DOHH2 (cell line): ENCODE measurements at regions not wholly inside any gene's neighbourhood (a gene's known extent, or its start where the extent isn't known, plus 50 kb on each side); places are given as distances from the start of the nearest gene placed in this dataset.

Experiments used
- H3F3A ChIP-seq: fragments of 200-600 bp; sonication (generic), shearing (Covaris generic); 2 replicates; pipeline ENCODE4 v1.6.0; 2016; ENCODE audit warnings: antibody characterized with exemption, mild to moderate bottlenecking; ENCODE audit not compliant: control insufficient read depth, insufficient read depth
- H3K27ac ChIP-seq: fragments of 200-600 bp; sonication (generic); 2 replicates; pipeline ENCODE4 v1.5.1; 2014; ENCODE audit warnings: low read depth, mild to moderate bottlenecking, low read length, moderate library complexity
- H3K27me3 ChIP-seq: fragments of 200-600 bp; sonication (generic); 2 replicates; pipeline ENCODE4 v1.6.1; 2014; ENCODE audit warnings: mild to moderate bottlenecking, low read length, mixed read lengths; ENCODE audit not compliant: control insufficient read depth
- H3K36me3 ChIP-seq: fragments of 200-600 bp; sonication (generic); 2 replicates; pipeline ENCODE4 v1.6.1; 2014; ENCODE audit warnings: mild to moderate bottlenecking, low read length, moderate library complexity, mixed read lengths; ENCODE audit not compliant: control insufficient read depth
- H3K4me1 ChIP-seq: fragments of 200-600 bp; sonication (generic); 2 replicates; pipeline ENCODE4 v1.6.1; 2014; ENCODE audit warnings: mild to moderate bottlenecking, low read length, mixed read lengths; ENCODE audit not compliant: control insufficient read depth
- H3K4me2 ChIP-seq: fragments of 200-600 bp; sonication (generic); 2 replicates; pipeline ENCODE4 v1.6.0; 2014; ENCODE audit warnings: mild to moderate bottlenecking, low read length, moderate library complexity
- H3K4me3 ChIP-seq: fragments of 200-600 bp; sonication (generic); 2 replicates; pipeline ENCODE4 v1.5.1; 2014; ENCODE audit warnings: mild to moderate bottlenecking, low read length, mixed read lengths
- H3K79me2 ChIP-seq: fragments of 200-600 bp; sonication (generic); 2 replicates; pipeline ENCODE4 v1.6.1; 2014; ENCODE audit warnings: mild to moderate bottlenecking, low read length, mixed read lengths; ENCODE audit not compliant: control insufficient read depth
- H3K9me2 ChIP-seq: fragments of 200-600 bp; sonication (generic); replicated peaks from 2 replicates; pipeline ENCODE4 v1.6.1; 2014; ENCODE audit warnings: mild to moderate bottlenecking, low read length, mixed read lengths; ENCODE audit not compliant: control insufficient read depth
- H3K9me3 ChIP-seq: fragments of 200-600 bp; sonication (generic); 2 replicates; pipeline ENCODE4 v1.6.1; 2014; ENCODE audit warnings: antibody characterized with exemption, low read length, mixed read lengths; ENCODE audit not compliant: control insufficient read depth, insufficient read depth
- H4K20me1 ChIP-seq: fragments of 200-600 bp; sonication (generic); 2 replicates; pipeline ENCODE4 v1.6.0; 2014; ENCODE audit warnings: low read depth, mild to moderate bottlenecking, antibody characterized with exemption, low read length, moderate library complexity; ENCODE audit not compliant: control insufficient read depth, insufficient read depth
- CTCF ChIP-seq: fragments of 200-600 bp; sonication (generic); IDR thresholded peaks from one replicate; pipeline ENCODE4 v1.5.1; 2014; ENCODE audit warnings: antibody characterized with exemption, mild to moderate bottlenecking, low read depth, low read length; ENCODE audit not compliant: poor library complexity, severe bottlenecking
- EZH2phosphoT487 ChIP-seq: fragments of 200-600 bp; sonication (generic); IDR thresholded peaks from 2 replicates; pipeline ENCODE4 v1.6.1; 2017; ENCODE audit warnings: borderline replicate concordance, mild to moderate bottlenecking, antibody characterized with exemption, low read length, moderate library complexity, mixed read lengths

- Histone ChIP-seq H3K9me3 (no peaks in the 10 kb centered on the region; the same call in 1 of the 2 replicates), H3K36me3 (no peaks in the 10 kb centered on the region), H3K27me3 (no peaks in the 10 kb centered on the region), H3K4me1 (no peaks in the 10 kb centered on the region), H3K27ac (no peak overlapping the region), H3K9me2 (no peaks in the 10 kb centered on the region), H3F3A (no peaks in the 10 kb centered on the region), H4K20me1 (no peaks in the 10 kb centered on the region), H3K79me2 (no peaks in the 10 kb centered on the region), H3K4me2 (no peak overlapping the region), H3K4me3 (no peak overlapping the region)
- no peak for TF ChIP-seq CTCF
- no peak for TF ChIP-seq EZH2phosphoT487
These were observed 1468.1 kb upstream of the WWC1 start for GRCh38 chr5:166823360-166823759.

- H3K27ac ChIP-seq: no peak overlapping the region
- H3K27me3 ChIP-seq: no peaks in the 10 kb centered on the region
- no peak overlapping the region for H3K4me3 ChIP-seq
- no peaks in the 10 kb centered on the region for H3K4me1 ChIP-seq
- H3K9me2 ChIP-seq: no peaks in the 10 kb centered on the region
- TF ChIP-seq CTCF (no peak), EZH2phosphoT487 (no peak)
- no peaks in the 10 kb centered on the region for H3K36me3 ChIP-seq
- H3K9me3 ChIP-seq: no peaks in the 10 kb centered on the region
- H3K4me2 ChIP-seq: no peak overlapping the region
- H4K20me1 ChIP-seq: no peaks in the 10 kb centered on the region
- H3F3A ChIP-seq: no peaks in the 10 kb centered on the region
- no peaks in the 10 kb centered on the region for H3K79me2 ChIP-seq
These were observed 1457.2 kb upstream of the WWC1 start for GRCh38 chr5:166834246-166834645.

GRCh38 chr5:166845044-166845443 is 1446.4 kb upstream of the WWC1 start:
- H3K9me3 ChIP-seq: no peaks in the 10 kb centered on the region
- no peaks in the 10 kb centered on the region for H4K20me1 ChIP-seq
- no peaks in the 10 kb centered on the region for H3K4me1 ChIP-seq
- H3K9me2 ChIP-seq: no peaks in the 10 kb centered on the region
- H3K27ac ChIP-seq: no peak overlapping the region
- H3K27me3 ChIP-seq: no peaks in the 10 kb centered on the region
- no peak for TF ChIP-seq CTCF
- no peak for TF ChIP-seq EZH2phosphoT487
- H3K79me2 ChIP-seq: no peaks in the 10 kb centered on the region
- no peaks in the 10 kb centered on the region for H3F3A ChIP-seq
- H3K36me3 ChIP-seq: no peaks in the 10 kb centered on the region
- no peak overlapping the region for H3K4me3 ChIP-seq
- no peak overlapping the region for H3K4me2 ChIP-seq

GRCh38 chr5:166856791-166857190 is 1434.7 kb upstream of the WWC1 start:
- no peaks in the 10 kb centered on the region for H3K27me3 ChIP-seq
- H3K4me1 ChIP-seq: no peaks in the 10 kb centered on the region
- no peaks in the 10 kb centered on the region for H4K20me1 ChIP-seq
- H3K4me3 ChIP-seq: no peak overlapping the region
- no peaks in the 10 kb centered on the region for H3K9me2 ChIP-seq
- no peak overlapping the region for H3K4me2 ChIP-seq
- no peaks in the 10 kb centered on the region for H3K36me3 ChIP-seq
- H3K27ac ChIP-seq: no peak overlapping the region
- no peaks in the 10 kb centered on the region for H3K79me2 ChIP-seq
- peaks cover 3% of the 10 kb centered on the region; the same call in 1 of the 2 replicates for H3K9me3 ChIP-seq
- TF ChIP-seq CTCF (no peak), EZH2phosphoT487 (no peak)
- H3F3A ChIP-seq: no peaks in the 10 kb centered on the region
